ENCODE measurements at regions not wholly inside any gene's neighbourhood (a gene's known extent, or its start where the extent isn't known, plus 50 kb on each side); places are given as distances from the start of the nearest gene placed in this dataset.

GRCh38 chr4:151908734-151909497, 148.1 kb upstream of the GATB start:
- DNase-seq (ENCODE audit: extremely low spot score): no peak
- CTCF ChIA-PET: interaction anchor here (0.7 kb wide), 1 partner anchor 792 kb away, joined by 4 read pairs; no protein-coding TSS in a partner anchor
- POLR2A ChIA-PET: no interaction called here
- TF ChIP-seq NFRKB (IDR thresholded peaks at IDR 0.05) (no peak), SP1 (IDR thresholded peaks at IDR 0.05) (no peak), HDGF (IDR thresholded peaks at IDR 0.05; ENCODE audit: borderline replicate concordance) (no peak), ZNF384 (IDR thresholded peaks at IDR 0.05) (no peak), CTBP1 (IDR thresholded peaks at IDR 0.05; ENCODE audit: borderline replicate concordance) (no peak), TARDBP (IDR thresholded peaks at IDR 0.05) (no peak), FOXK2 (IDR thresholded peaks at IDR 0.05) (no peak), ARNT (IDR thresholded peaks at IDR 0.05) (no peak), FOXA1 (IDR thresholded peaks at IDR 0.05) (no peak), ELF4 (IDR thresholded peaks at IDR 0.05) (no peak), LEF1 (IDR thresholded peaks at IDR 0.05; ENCODE audit: borderline replicate concordance) (no peak), BHLHE40 (IDR thresholded peaks at IDR 0.05; ENCODE audit: borderline replicate concordance) (no peak)

- TF ChIP-seq CTBP1 (IDR thresholded peaks at IDR 0.05; ENCODE audit: borderline replicate concordance): no peak
- TF ChIP-seq LEF1 (IDR thresholded peaks at IDR 0.05; ENCODE audit: borderline replicate concordance): no peak
- TF ChIP-seq ELF4 (IDR thresholded peaks at IDR 0.05): no peak
- DNase-seq (ENCODE audit: extremely low spot score): no peak
- CTCF ChIA-PET: no interaction called here
- POLR2A ChIA-PET: no interaction called here
Observed at GRCh38 chr4:151908201-151908600, 147.4 kb upstream of the GATB start.

DNA sequence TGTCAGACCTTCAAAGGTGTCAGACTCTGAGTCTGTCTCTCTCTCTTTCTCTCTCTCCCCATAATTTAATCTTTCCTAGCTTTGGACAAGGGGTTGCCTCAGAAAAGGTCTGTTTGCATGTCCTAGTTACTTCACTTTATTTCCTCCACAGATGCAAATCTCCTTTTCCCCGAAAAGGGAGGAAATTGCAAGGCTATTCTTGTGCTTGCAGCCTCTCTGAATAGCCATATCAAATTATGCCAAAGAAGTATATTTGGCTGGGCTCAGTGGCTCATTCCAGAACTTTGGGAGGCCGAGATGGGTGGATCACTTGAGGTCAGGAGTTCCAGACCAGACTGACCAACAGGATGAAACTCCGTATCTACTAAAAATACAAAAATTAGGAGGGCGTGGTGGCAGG, 145.6 kb upstream of the GATB start:
- ChIA-PET CTCF (no interaction called here), POLR2A (no interaction called here)
- no peak for DNase-seq (ENCODE audit: extremely low spot score)
- TF ChIP-seq SP1 (IDR thresholded peaks at IDR 0.05) (no peak), L3MBTL2 (conservative IDR thresholded peaks at IDR 0.05) (no peak), FOXK2 (IDR thresholded peaks at IDR 0.05) (no peak), LEF1 (IDR thresholded peaks at IDR 0.05; ENCODE audit: borderline replicate concordance) (no peak), FOXM1 (IDR thresholded peaks at IDR 0.05; ENCODE audit: borderline replicate concordance) (no peak), TARDBP (IDR thresholded peaks at IDR 0.05) (no peak), ARNT (IDR thresholded peaks at IDR 0.05) (no peak), BHLHE40 (IDR thresholded peaks at IDR 0.05; ENCODE audit: borderline replicate concordance) (no peak), NFRKB (IDR thresholded peaks at IDR 0.05) (no peak), HDGF (IDR thresholded peaks at IDR 0.05; ENCODE audit: borderline replicate concordance) (no peak), ZNF384 (IDR thresholded peaks at IDR 0.05) (no peak), CTBP1 (IDR thresholded peaks at IDR 0.05; ENCODE audit: borderline replicate concordance) (no peak), SUZ12 (IDR thresholded peaks at IDR 0.05) (no peak), ELF4 (IDR thresholded peaks at IDR 0.05) (no peak), FOXA1 (IDR thresholded peaks at IDR 0.05) (no peak)
- TF ChIP-seq, protein P1, sequence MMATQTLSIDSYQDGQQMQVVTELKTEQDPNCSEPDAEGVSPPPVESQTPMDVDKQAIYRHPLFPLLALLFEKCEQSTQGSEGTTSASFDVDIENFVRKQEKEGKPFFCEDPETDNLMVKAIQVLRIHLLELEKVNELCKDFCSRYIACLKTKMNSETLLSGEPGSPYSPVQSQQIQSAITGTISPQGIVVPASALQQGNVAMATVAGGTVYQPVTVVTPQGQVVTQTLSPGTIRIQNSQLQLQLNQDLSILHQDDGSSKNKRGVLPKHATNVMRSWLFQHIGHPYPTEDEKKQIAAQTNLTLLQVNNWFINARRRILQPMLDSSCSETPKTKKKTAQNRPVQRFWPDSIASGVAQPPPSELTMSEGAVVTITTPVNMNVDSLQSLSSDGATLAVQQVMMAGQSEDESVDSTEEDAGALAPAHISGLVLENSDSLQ (IDR thresholded peaks at IDR 0.05): no peak

DNA sequence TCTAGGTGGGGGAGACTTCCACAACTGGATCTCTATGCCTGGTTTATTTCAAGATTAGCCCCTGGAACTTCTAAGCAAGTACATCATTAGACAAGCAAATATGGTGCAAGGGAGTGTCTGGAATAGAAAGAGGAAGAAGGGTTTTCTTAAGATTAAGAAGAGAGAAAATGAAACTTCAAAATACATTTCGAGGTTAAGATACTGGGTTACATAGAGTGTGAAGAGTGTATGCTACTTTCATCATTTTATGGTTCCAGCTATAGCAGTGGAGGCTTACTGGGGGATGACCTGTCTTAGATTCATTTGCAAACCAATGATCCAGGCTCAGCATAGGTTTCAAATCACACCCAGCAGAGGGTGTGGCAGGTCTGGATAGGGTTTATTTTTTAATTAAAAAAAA, 144.4 kb upstream of the GATB start:
- CTCF ChIA-PET: no interaction called here
- no peak for DNase-seq (ENCODE audit: extremely low spot score)
- POLR2A ChIA-PET: no interaction called here
- TF ChIP-seq ARNT (IDR thresholded peaks at IDR 0.05) (no peak), LEF1 (IDR thresholded peaks at IDR 0.05; ENCODE audit: borderline replicate concordance) (no peak), BHLHE40 (IDR thresholded peaks at IDR 0.05; ENCODE audit: borderline replicate concordance) (no peak), CTBP1 (IDR thresholded peaks at IDR 0.05; ENCODE audit: borderline replicate concordance) (no peak), TARDBP (IDR thresholded peaks at IDR 0.05) (no peak), SUZ12 (IDR thresholded peaks at IDR 0.05) (no peak), SP1 (IDR thresholded peaks at IDR 0.05) (no peak), FOXK2 (IDR thresholded peaks at IDR 0.05) (no peak), FOXM1 (IDR thresholded peaks at IDR 0.05; ENCODE audit: borderline replicate concordance) (no peak), L3MBTL2 (conservative IDR thresholded peaks at IDR 0.05) (no peak), ZNF384 (IDR thresholded peaks at IDR 0.05) (no peak), HDGF (IDR thresholded peaks at IDR 0.05; ENCODE audit: borderline replicate concordance) (no peak), NFRKB (IDR thresholded peaks at IDR 0.05) (no peak), ELF4 (IDR thresholded peaks at IDR 0.05) (no peak), FOXA1 (IDR thresholded peaks at IDR 0.05) (no peak)
- TF ChIP-seq, protein P1 (IDR thresholded peaks at IDR 0.05): no peak

DNA sequence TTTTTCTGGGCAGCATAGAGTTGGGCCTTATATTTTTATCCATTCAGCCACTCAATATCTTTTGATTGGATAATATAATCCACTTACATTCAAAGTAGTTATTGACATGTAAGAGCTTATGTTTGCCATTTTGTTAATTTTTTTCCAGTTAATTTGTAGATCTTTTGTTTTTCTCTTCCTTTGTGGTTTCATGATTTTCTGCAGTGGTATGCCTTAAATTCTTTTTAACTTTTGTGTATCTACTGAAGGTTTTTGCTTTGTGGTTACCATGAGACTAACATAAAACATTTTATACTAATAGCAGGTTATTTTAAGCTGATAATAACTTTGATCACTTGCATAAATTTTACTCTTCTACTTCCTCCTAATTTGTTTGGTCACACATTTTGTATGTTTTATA, 140.8 kb upstream of the GATB start:
- CTCF ChIA-PET: no interaction called here
- DNase-seq (ENCODE audit: extremely low spot score): no peak
- TF ChIP-seq LEF1 (IDR thresholded peaks at IDR 0.05; ENCODE audit: borderline replicate concordance) (no peak), SUZ12 (IDR thresholded peaks at IDR 0.05) (no peak), L3MBTL2 (conservative IDR thresholded peaks at IDR 0.05) (no peak)
- POLR2A ChIA-PET: no interaction called here

DNA sequence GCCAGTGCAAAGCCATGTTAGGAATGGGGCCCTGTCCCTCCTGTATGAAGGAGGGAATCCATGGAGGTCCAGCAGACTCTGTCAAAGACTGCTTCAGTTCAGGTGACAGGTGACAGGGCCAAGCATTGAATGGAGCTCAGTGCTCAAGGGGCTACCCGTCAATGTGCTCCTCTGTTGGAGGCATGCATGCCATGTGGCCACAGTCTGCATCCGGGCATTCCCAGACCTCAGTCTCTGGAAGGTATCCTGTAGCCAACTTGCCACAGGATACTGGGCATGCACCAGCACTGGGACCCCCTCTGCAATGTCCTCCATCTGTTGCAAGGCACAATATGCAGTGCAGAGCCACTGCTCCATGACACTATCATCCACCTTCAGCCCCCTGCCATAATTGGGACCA, 136.1 kb upstream of the GATB start:
- TF ChIP-seq HDGF (IDR thresholded peaks at IDR 0.05; ENCODE audit: borderline replicate concordance) (no peak), NFRKB (IDR thresholded peaks at IDR 0.05) (no peak), FOXA1 (IDR thresholded peaks at IDR 0.05) (no peak), TARDBP (IDR thresholded peaks at IDR 0.05) (no peak), FOXM1 (IDR thresholded peaks at IDR 0.05; ENCODE audit: borderline replicate concordance) (no peak), CTBP1 (IDR thresholded peaks at IDR 0.05; ENCODE audit: borderline replicate concordance) (no peak), L3MBTL2 (conservative IDR thresholded peaks at IDR 0.05) (no peak), SUZ12 (IDR thresholded peaks at IDR 0.05) (no peak), LEF1 (IDR thresholded peaks at IDR 0.05; ENCODE audit: borderline replicate concordance) (no peak)
- CTCF ChIA-PET: no interaction called here
- no peak for DNase-seq (ENCODE audit: extremely low spot score)
- POLR2A ChIA-PET: no interaction called here

DNA sequence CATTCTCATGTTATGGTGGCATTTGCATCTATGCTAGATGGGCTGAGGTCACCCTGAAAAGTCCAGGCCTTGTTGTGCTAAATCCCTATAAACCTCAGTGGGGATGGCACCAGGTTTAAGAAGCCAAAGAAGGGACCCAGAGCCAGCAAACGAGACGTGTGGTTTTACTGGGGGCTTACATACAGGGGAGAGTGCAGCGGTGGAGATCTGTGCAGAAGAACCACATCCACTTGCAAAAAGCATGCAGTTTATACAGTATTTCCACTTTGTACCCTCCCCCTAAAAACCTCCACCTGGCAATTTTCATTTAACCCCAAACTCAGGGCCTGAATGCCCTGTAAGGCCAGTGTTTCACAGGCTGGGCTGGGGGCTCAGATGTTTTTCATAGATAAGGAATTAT, 134.9 kb upstream of the GATB start:
- DNase-seq (ENCODE audit: extremely low spot score): no peak
- CTCF ChIA-PET: no interaction called here
- TF ChIP-seq NFRKB (IDR thresholded peaks at IDR 0.05) (no peak), L3MBTL2 (conservative IDR thresholded peaks at IDR 0.05) (no peak), FOXK2 (IDR thresholded peaks at IDR 0.05) (no peak), SUZ12 (IDR thresholded peaks at IDR 0.05) (no peak), HDGF (IDR thresholded peaks at IDR 0.05; ENCODE audit: borderline replicate concordance) (no peak), FOXM1 (IDR thresholded peaks at IDR 0.05; ENCODE audit: borderline replicate concordance) (no peak), ARNT (IDR thresholded peaks at IDR 0.05) (no peak)
- POLR2A ChIA-PET: no interaction called here
